Kidney (tissue), 13 donors: ENCODE measurements at regions not wholly inside any gene's neighbourhood (a gene's known extent, or its start where the extent isn't known, plus 50 kb on each side); places are given as distances from the start of the nearest gene placed in this dataset.

Experiments
- DNase-seq, 5 donors: peaks; one replicate each; pipeline ENCODE4 v3.0.0-alpha.2; 2013 to 2020
- FAIRE-seq: peaks from 2 replicates; lab custom pipeline; 2012; peaks lifted over from hg19 to GRCh38; lab: Jason Lieb, UNC
- H3K27ac ChIP-seq, 2 donors: one replicate each; pipeline ENCODE4 v1.7.0; 2013; ENCODE audit warnings: low read depth in 2 of 2, low read length in 2 of 2, inconsistent platforms in 1 of 2
- H3K27me3 ChIP-seq: one replicate; pipeline ENCODE4 v1.7.1; 2013; ENCODE audit warnings: low read length, inconsistent platforms; ENCODE audit not compliant: control insufficient read depth, insufficient read depth
- H3K36me3 ChIP-seq, 3 donors: one replicate each; pipeline versions ENCODE4 v1.7.0 to v1.7.1; 2013; ENCODE audit warnings: low read length in 3 of 3, control low read depth in 1 of 3, inconsistent platforms in 1 of 3; ENCODE audit not compliant: insufficient read depth in 3 of 3, control insufficient read depth in 2 of 3
- H3K4me1 ChIP-seq, 3 donors: one replicate each; pipeline versions ENCODE4 v1.7.0 to v1.7.1; 2013; ENCODE audit warnings: low read length in 3 of 3, inconsistent platforms in 1 of 3, low read depth in 1 of 3; ENCODE audit not compliant: control insufficient read depth in 2 of 3, insufficient read depth in 2 of 3
- H3K4me3 ChIP-seq, 3 donors: one replicate each; pipeline versions ENCODE4 v1.7.0 to v1.8.1; 2013; ENCODE audit warnings: low read length in 3 of 3, control low read depth in 1 of 3, inconsistent platforms in 1 of 3
- H3K9ac ChIP-seq, 3 donors: one replicate each; pipeline versions ENCODE4 v1.7.0 to v1.7.1; 2013; ENCODE audit warnings: low read length in 3 of 3, control low read depth in 1 of 3, inconsistent platforms in 1 of 3
- H3K9me3 ChIP-seq, 3 donors: one replicate each; pipeline versions ENCODE4 v1.7.0 to v1.7.1; 2013; ENCODE audit warnings: low read length in 3 of 3, control low read depth in 1 of 3, inconsistent platforms in 1 of 3; ENCODE audit not compliant: control insufficient read depth in 2 of 3, insufficient read depth in 1 of 3
- CTCF ChIP-seq: IDR thresholded peaks from 3 replicates; pipeline ENCODE4 v1.5.1; 2012; ENCODE audit warnings: mild to moderate bottlenecking, moderate library complexity, borderline replicate concordance; ENCODE audit not compliant: insufficient read depth; ENCODE audit errors: extremely low read depth
- intact Hi-C: fragments of 100-400 bp; cut with DNase I; formaldehyde crosslinking; loops from one replicate; pipeline ENCODE4 v1.11.1; 2022
- donor health status: control.
- donor health status: control.
- donor health status: control.
- donor health status: control.
- donor health status: control.
- donor health status: DM: yes; HTN: yes; CAD: no.
- donor health status: Normal renal cell carcinoma (clear cell type).

DNA sequence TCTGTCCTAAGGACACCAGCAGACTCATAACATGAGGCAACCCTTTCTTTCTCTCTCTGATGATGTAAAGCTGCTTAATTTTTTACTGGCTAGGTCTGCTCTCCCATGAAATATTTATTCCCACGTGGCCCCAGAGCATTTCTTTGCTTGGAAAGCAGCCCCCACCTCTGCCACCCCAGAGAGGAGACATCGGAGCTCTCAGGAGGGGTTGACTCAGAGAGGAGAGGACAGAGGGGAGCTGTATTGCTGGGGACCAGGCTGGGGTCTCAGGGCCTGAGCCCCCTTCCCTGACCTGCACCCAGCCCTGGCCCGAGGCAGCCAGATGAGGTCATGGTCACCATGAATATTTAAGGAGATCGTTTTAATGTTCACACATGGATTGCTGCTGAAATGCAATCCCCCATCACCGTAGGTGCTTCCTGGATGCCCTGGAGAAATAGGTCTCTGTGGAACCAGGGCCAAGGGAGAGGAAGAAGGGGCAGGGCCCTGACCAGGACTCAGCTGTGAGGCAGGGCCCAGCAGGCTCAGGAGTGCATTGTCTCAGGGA lies 117.5 kb downstream of the DLL1 start:
- no peak for TF ChIP-seq CTCF
- intact Hi-C loops: no loop called here
- peak in 4 of 5 donors; percentile 33 to 61 (median 36) for DNase-seq
- no peaks in the 10 kb centered on the region for H3K27me3 ChIP-seq
- FAIRE-seq: no peak
- no peak overlapping the region for H3K9ac ChIP-seq
- no peaks in the 10 kb centered on the region for H3K9me3 ChIP-seq
- no peaks in the 10 kb centered on the region for H3K36me3 ChIP-seq
- H3K27ac ChIP-seq: no peak overlapping the region
- no peak overlapping the region for H3K4me3 ChIP-seq
- peaks cover 0 to 3% (median 0%) of the 10 kb centered on the region in 3 donors for H3K4me1 ChIP-seq

DNA sequence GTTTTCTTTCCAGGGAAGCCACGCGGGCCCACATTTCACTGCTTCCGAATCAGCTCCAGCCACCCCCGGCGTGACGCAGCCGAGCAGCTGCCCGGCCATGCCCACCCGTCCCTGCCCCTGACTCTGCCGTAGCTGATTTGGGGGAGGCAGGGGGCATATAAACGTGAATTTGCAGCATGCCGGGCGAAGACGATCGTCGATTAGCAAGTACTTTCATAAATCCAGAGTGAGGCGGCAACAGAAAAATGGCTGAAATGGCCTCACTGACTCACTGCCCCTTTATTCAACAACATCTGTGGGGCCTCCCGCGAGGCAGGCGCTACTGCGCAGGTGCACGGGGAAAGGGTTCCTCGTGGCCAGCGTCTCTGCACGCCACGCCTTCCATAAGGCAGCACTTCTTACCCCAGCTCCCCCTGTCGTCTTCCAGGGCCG lies 118.0 kb downstream of the DLL1 start:
- no peak overlapping the region for H3K4me3 ChIP-seq
- H3K36me3 ChIP-seq: no peaks in the 10 kb centered on the region
- H3K9ac ChIP-seq: no peak overlapping the region
- H3K9me3 ChIP-seq: no peaks in the 10 kb centered on the region
- intact Hi-C loops: no loop called here
- no peak for TF ChIP-seq CTCF
- H3K27me3 ChIP-seq: no peaks in the 10 kb centered on the region
- DNase-seq: peak in 3 of 5 donors; percentile 14 to 57 (median 29)
- peaks cover 0 to 3% (median 0%) of the 10 kb centered on the region in 3 donors for H3K4me1 ChIP-seq
- no peak for FAIRE-seq
- no peak overlapping the region for H3K27ac ChIP-seq

DNA sequence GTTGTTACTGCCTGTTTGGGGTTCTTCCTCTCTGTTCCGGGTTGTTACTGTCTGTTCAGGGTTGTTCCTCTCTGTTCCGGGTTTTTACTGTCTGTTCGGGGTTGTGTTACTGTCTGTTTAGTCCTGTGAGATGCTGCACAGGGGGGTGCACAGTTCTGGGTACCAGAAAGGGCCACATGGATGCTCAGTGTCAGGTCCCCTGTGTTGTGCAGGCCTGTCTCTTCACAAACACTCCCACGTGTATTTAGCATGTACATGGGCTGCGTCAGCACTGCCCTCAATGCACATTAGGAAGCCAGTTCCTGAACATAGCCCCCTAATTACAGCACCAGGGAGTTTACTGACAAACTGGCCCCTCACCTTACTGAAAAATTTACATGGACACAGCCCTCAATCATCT lies 118.5 kb downstream of the DLL1 start:
- DNase-seq (peak in 2 of 5 donors; percentile 12 to 18), FAIRE-seq (no peak)
- TF ChIP-seq CTCF: no peak
- no peak overlapping the region for H3K4me3 ChIP-seq
- no peaks in the 10 kb centered on the region for H3K36me3 ChIP-seq
- H3K27ac ChIP-seq: no peak overlapping the region
- intact Hi-C loops: no loop called here
- H3K27me3 ChIP-seq: no peaks in the 10 kb centered on the region
- H3K4me1 ChIP-seq: peaks cover 0 to 3% (median 0%) of the 10 kb centered on the region in 3 donors
- H3K9ac ChIP-seq: no peak overlapping the region
- H3K9me3 ChIP-seq: no peaks in the 10 kb centered on the region
